ENCODE measurements at regions not wholly inside any gene's neighbourhood (a gene's known extent, or its start where the extent isn't known, plus 50 kb on each side); places are given as distances from the start of the nearest gene placed in this dataset.

- dilution Hi-C loops (cut with MboI; ENCODE audit: extremely low pct_ligation_motif_present, low sequenced_read_pairs) (no loop called here), intact Hi-C loops (cut with micrococcal nuclease) (no loop called here)
- Histone ChIP-seq H3K4me2 (ENCODE audit: insufficient read depth, low read length) (no peak overlapping the region), H3K36me3 (ENCODE audit: control insufficient read depth in 2 of 2, extremely low read depth in 1 of 2, insufficient read depth in 2 of 2, low read length in 2 of 2) (no peaks in the 10 kb centered on the region), H3K27me3 (ENCODE audit: control insufficient read depth in 2 of 2, insufficient read depth in 2 of 2, low read length in 2 of 2) (no peaks in the 10 kb centered on the region), H3K9me3 (replicated peaks; ENCODE audit: control insufficient read depth, insufficient read depth, low read length) (no peaks in the 10 kb centered on the region), H4K20me1 (replicated peaks; ENCODE audit: control insufficient read depth, extremely low read depth, insufficient read depth, low read length) (peaks cover 2% of the 10 kb centered on the region), H3K4me1 (ENCODE audit: control insufficient read depth, extremely low read depth, insufficient read depth, low read length) (no peaks in the 10 kb centered on the region), H3K9ac (replicated peaks; ENCODE audit: extremely low read depth, insufficient read depth, low read length) (no peak overlapping the region), H3K27ac (ENCODE audit: insufficient read depth, low read depth, low read length) (no peak overlapping the region), H3K79me2 (ENCODE audit: control insufficient read depth, insufficient read depth, low read length) (no peaks in the 10 kb centered on the region), H2AFZ (ENCODE audit: low read depth, low read length) (no peak overlapping the region), H3K4me3 (replicated peaks in 1 of 3; ENCODE audit: insufficient read depth in 1 of 3, low read depth in 1 of 3, low read length in 3 of 3) (no peak overlapping the region), H3K9me1 (replicated peaks; ENCODE audit: control insufficient read depth, extremely low read depth, insufficient read depth, low read length) (no peaks in the 10 kb centered on the region)
- DNase-seq (ENCODE audit: low read depth, low spot score) (no peak), FAIRE-seq (no peak)
- no peak for TF ChIP-seq POLR2A (IDR thresholded peaks at IDR 0.05; ENCODE audit: low read depth, low read length)
- no peak for TF ChIP-seq CTCF (IDR thresholded peaks at IDR 0.05; ENCODE audit: extremely low read depth in 1 of 2, insufficient read depth in 1 of 2, low read depth in 1 of 2, low read length in 2 of 2)
- no peak for TF ChIP-seq FOS (IDR thresholded peaks at IDR 0.05; ENCODE audit: borderline replicate concordance, insufficient read depth, low read length)
- no peak for TF ChIP-seq JUN (IDR thresholded peaks at IDR 0.05; ENCODE audit: borderline replicate concordance, insufficient read depth, insufficient read length, low read depth)
- TF ChIP-seq MYC (IDR thresholded peaks at IDR 0.05; ENCODE audit: low read depth, low read length) = no peak
- no peak for TF ChIP-seq MAX (IDR thresholded peaks at IDR 0.05; ENCODE audit: insufficient read depth, insufficient read length)
- no peak for TF ChIP-seq EZH2 (IDR thresholded peaks at IDR 0.05; ENCODE audit: borderline replicate concordance, low read depth, low read length, severe bottlenecking)
- no peak for TF ChIP-seq GATA2 (IDR thresholded peaks at IDR 0.05; ENCODE audit: insufficient read depth, insufficient read length, low read depth, low read length)
- no peak for TF ChIP-seq POLR2AphosphoS5 (IDR thresholded peaks at IDR 0.05; ENCODE audit: insufficient read depth, low read depth, low read length)
- ChIA-PET POLR2A (no interaction called here), CTCF (interaction anchor here (0.8 to 1.5 kb wide), 3 partner anchors 10 to 18 kb away, joined by 3 to 5 read pairs (median 4); no protein-coding TSS in a partner anchor)
- no TSS peak for BruUV-seq (replicated peaks)
Measured at GRCh38 chr6:150652848-150653613, 53.3 kb downstream of the PLEKHG1 start.

All from endothelial cell of umbilical vein (primary cell).